Neural progenitor cell (in vitro differentiated cells): ENCODE measurements at regions not wholly inside any gene's neighbourhood (a gene's known extent, or its start where the extent isn't known, plus 50 kb on each side); places are given as distances from the start of the nearest gene placed in this dataset.

ENCODE experiments used
- DNase-seq: peaks from one replicate; pipeline ENCODE4 v3.0.0-alpha.2; 2016; ENCODE audit warnings: low spot score
- H2AFZ ChIP-seq: fragments of 200-600 bp; sonication (generic); replicated peaks from 2 replicates; pipeline ENCODE4 v1.6.1; 2016; ENCODE audit warnings: antibody characterized with exemption
- H3F3A ChIP-seq: fragments of 200-600 bp; sonication (generic); 2 replicates; pipeline ENCODE4 v1.6.1; 2016; ENCODE audit warnings: antibody characterized with exemption, low read depth
- H3K27ac ChIP-seq: fragments of 200-600 bp; sonication (generic); 2 replicates; pipeline ENCODE4 v1.5.1; 2016; ENCODE audit warnings: mild to moderate bottlenecking
- H3K27me3 ChIP-seq: fragments of 200-600 bp; sonication (generic); 2 replicates; pipeline ENCODE4 v1.6.1; 2016; ENCODE audit warnings: mild to moderate bottlenecking, moderate library complexity
- H3K36me3 ChIP-seq: fragments of 200-600 bp; sonication (generic); 2 replicates; pipeline ENCODE4 v1.5.1; 2016
- H3K4me1 ChIP-seq: fragments of 200-600 bp; sonication (generic); 2 replicates; pipeline ENCODE4 v1.6.1; 2016; ENCODE audit warnings: mixed run types
- H3K4me2 ChIP-seq: fragments of 200-600 bp; sonication (generic); 2 replicates; pipeline ENCODE4 v1.6.1; 2016
- H3K4me3 ChIP-seq: fragments of 200-600 bp; sonication (generic); 2 replicates; pipeline ENCODE4 v1.5.1; 2016
- H3K79me2 ChIP-seq: fragments of 200-600 bp; sonication (generic); 2 replicates; pipeline ENCODE4 v1.6.1; 2016; ENCODE audit warnings: low read depth
- H3K9ac ChIP-seq: fragments of 200-600 bp; sonication (generic); 2 replicates; pipeline ENCODE4 v1.6.1; 2016
- H3K9me3 ChIP-seq: fragments of 200-600 bp; sonication (generic); 2 replicates; pipeline ENCODE4 v1.5.1; 2016; ENCODE audit warnings: low read depth
- H4K20me1 ChIP-seq: fragments of 200-600 bp; sonication (generic); 2 replicates; pipeline ENCODE4 v1.6.1; 2016; ENCODE audit warnings: low read depth
- H3K27ac Mint-ChIP-seq: 3 replicates; pipeline ENCODE4 v1.8.0; 2021; ENCODE audit warnings: mixed read lengths
- H3K27me3 Mint-ChIP-seq: 2 replicates; pipeline ENCODE4 v1.8.0; 2022; ENCODE audit warnings: low read depth, mild to moderate bottlenecking, inconsistent platforms, moderate library complexity, mixed read lengths; ENCODE audit not compliant: insufficient read depth
- H3K36me3 Mint-ChIP-seq: 3 replicates; pipeline ENCODE4 v1.8.0; 2021; ENCODE audit warnings: mixed read lengths
- H3K4me1 Mint-ChIP-seq: 3 replicates; pipeline ENCODE4 v1.8.0; 2021; ENCODE audit warnings: mixed read lengths
- H3K4me3 Mint-ChIP-seq: 3 replicates; pipeline ENCODE4 v1.8.0; 2021; ENCODE audit warnings: mild to moderate bottlenecking, moderate library complexity, mixed read lengths
- H3K9me3 Mint-ChIP-seq: 3 replicates; pipeline ENCODE4 v1.8.0; 2020; ENCODE audit warnings: mixed read lengths
- EZH2 ChIP-seq: fragments of 200-600 bp; sonication (generic); IDR thresholded peaks from 2 replicates; pipeline ENCODE4 v1.6.1; 2017; ENCODE audit warnings: antibody characterized with exemption, mild to moderate bottlenecking, moderate library complexity
- EZH2phosphoT487 ChIP-seq: fragments of 200-600 bp; sonication (generic); IDR thresholded peaks from 2 replicates; pipeline ENCODE4 v1.6.1; 2017; ENCODE audit warnings: antibody characterized with exemption
- TF ChIP-seq, protein P1 (sequence below): fragments of 200-600 bp; sonication (generic); IDR thresholded peaks from 2 replicates; pipeline ENCODE4 v1.5.1; 2017; ENCODE audit warnings: antibody characterized with exemption, mild to moderate bottlenecking

- Histone ChIP-seq H3K4me3 (no peak overlapping the region), H3K9ac (no peak overlapping the region), H3K9me3 (no peaks in the 10 kb centered on the region), H4K20me1 (no peaks in the 10 kb centered on the region), H3K79me2 (no peaks in the 10 kb centered on the region), H3K36me3 (no peaks in the 10 kb centered on the region), H3K4me2 (no peak overlapping the region), H3K27me3 (no peaks in the 10 kb centered on the region), H3F3A (no peaks in the 10 kb centered on the region), H3K4me1 (no peaks in the 10 kb centered on the region), H2AFZ (no peak overlapping the region), H3K27ac (no peak overlapping the region)
- DNase-seq: no peak
- TF ChIP-seq EZH2phosphoT487 (no peak), EZH2 (no peak)
- TF ChIP-seq, protein P1, sequence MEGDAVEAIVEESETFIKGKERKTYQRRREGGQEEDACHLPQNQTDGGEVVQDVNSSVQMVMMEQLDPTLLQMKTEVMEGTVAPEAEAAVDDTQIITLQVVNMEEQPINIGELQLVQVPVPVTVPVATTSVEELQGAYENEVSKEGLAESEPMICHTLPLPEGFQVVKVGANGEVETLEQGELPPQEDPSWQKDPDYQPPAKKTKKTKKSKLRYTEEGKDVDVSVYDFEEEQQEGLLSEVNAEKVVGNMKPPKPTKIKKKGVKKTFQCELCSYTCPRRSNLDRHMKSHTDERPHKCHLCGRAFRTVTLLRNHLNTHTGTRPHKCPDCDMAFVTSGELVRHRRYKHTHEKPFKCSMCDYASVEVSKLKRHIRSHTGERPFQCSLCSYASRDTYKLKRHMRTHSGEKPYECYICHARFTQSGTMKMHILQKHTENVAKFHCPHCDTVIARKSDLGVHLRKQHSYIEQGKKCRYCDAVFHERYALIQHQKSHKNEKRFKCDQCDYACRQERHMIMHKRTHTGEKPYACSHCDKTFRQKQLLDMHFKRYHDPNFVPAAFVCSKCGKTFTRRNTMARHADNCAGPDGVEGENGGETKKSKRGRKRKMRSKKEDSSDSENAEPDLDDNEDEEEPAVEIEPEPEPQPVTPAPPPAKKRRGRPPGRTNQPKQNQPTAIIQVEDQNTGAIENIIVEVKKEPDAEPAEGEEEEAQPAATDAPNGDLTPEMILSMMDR: no peak
- Mint-ChIP-seq H3K4me3 (no peak overlapping the region), H3K27ac (no peak overlapping the region), H3K4me1 (peaks cover 8% of the 10 kb centered on the region), H3K36me3 (no peaks in the 10 kb centered on the region), H3K9me3 (no peaks in the 10 kb centered on the region), H3K27me3 (no peaks in the 10 kb centered on the region)
Measured at GRCh38 chr3:8329598-8329997, 172.0 kb upstream of the LMCD1 start.

DNA sequence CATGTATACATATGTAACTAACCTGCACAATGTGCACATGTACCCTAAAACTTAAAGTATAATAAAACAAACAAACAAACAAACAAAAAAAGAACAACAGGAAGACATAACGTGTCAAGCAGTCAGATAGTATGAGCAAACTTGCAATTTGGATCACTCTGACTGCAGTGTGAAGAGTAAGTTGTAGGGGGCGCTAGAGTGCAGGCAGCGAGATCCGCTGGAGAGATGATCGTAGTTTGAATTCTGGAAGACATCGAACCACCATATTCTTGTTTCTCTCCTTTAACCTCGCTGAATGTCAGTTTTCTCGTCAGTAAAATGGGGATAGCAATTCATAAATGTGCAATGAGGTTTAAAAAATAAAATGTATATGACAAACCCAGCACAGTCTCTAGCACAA is 165.2 kb upstream of the LMCD1 start:
- no peak overlapping the region for H3K9ac ChIP-seq
- Mint-ChIP-seq H3K27ac (no peak overlapping the region), H3K27me3 (no peaks in the 10 kb centered on the region), H3K4me1 (no peaks in the 10 kb centered on the region), H3K36me3 (no peaks in the 10 kb centered on the region), H3K4me3 (no peak overlapping the region), H3K9me3 (no peaks in the 10 kb centered on the region)
- H3K9me3 ChIP-seq: no peaks in the 10 kb centered on the region
- H3K4me2 ChIP-seq: no peak overlapping the region
- no peaks in the 10 kb centered on the region for H4K20me1 ChIP-seq
- no peaks in the 10 kb centered on the region for H3K79me2 ChIP-seq
- no peak overlapping the region for H2AFZ ChIP-seq
- no peak overlapping the region for H3K4me3 ChIP-seq
- DNase-seq: peak; percentile 19
- no peaks in the 10 kb centered on the region for H3K4me1 ChIP-seq
- TF ChIP-seq EZH2 (no peak), EZH2phosphoT487 (no peak)
- TF ChIP-seq, protein P1: peak; percentile 55
- H3K27me3 ChIP-seq: no peaks in the 10 kb centered on the region
- H3F3A ChIP-seq: no peaks in the 10 kb centered on the region
- no peaks in the 10 kb centered on the region for H3K36me3 ChIP-seq
- H3K27ac ChIP-seq: no peak overlapping the region

- no peak for DNase-seq
- H2AFZ ChIP-seq: no peak overlapping the region
- H3K4me2 ChIP-seq: no peak overlapping the region
- H3K4me3 ChIP-seq: no peak overlapping the region
- H3K9me3 ChIP-seq: no peaks in the 10 kb centered on the region
- Mint-ChIP-seq H3K9me3 (peaks cover 2% of the 10 kb centered on the region), H3K27ac (no peak overlapping the region), H3K4me1 (no peaks in the 10 kb centered on the region), H3K27me3 (peaks cover 2% of the 10 kb centered on the region), H3K36me3 (no peaks in the 10 kb centered on the region), H3K4me3 (no peak overlapping the region)
- H3F3A ChIP-seq: no peaks in the 10 kb centered on the region
- no peak overlapping the region for H3K27ac ChIP-seq
- no peaks in the 10 kb centered on the region for H3K79me2 ChIP-seq
- TF ChIP-seq EZH2phosphoT487: no peak
- TF ChIP-seq, protein P1: no peak
- no peak for TF ChIP-seq EZH2
- no peaks in the 10 kb centered on the region for H3K36me3 ChIP-seq
- H3K27me3 ChIP-seq: no peaks in the 10 kb centered on the region
- H4K20me1 ChIP-seq: no peaks in the 10 kb centered on the region
- H3K4me1 ChIP-seq: no peaks in the 10 kb centered on the region
- H3K9ac ChIP-seq: no peak overlapping the region
Measured at GRCh38 chr3:8338424-8338823, 163.2 kb upstream of the LMCD1 start.

- Mint-ChIP-seq H3K4me1 (no peaks in the 10 kb centered on the region), H3K9me3 (peaks cover 12% of the 10 kb centered on the region), H3K27ac (no peak overlapping the region), H3K36me3 (no peaks in the 10 kb centered on the region), H3K4me3 (no peak overlapping the region), H3K27me3 (peaks cover 2% of the 10 kb centered on the region)
- Histone ChIP-seq H3K27me3 (no peaks in the 10 kb centered on the region), H3K9ac (no peak overlapping the region), H3K36me3 (peaks cover 10% of the 10 kb centered on the region), H3K27ac (no peak overlapping the region), H3K4me1 (no peaks in the 10 kb centered on the region), H3K4me3 (no peak overlapping the region), H4K20me1 (no peaks in the 10 kb centered on the region), H3K79me2 (no peaks in the 10 kb centered on the region), H2AFZ (no peak overlapping the region), H3K4me2 (no peak overlapping the region), H3K9me3 (peaks cover 13% of the 10 kb centered on the region), H3F3A (no peaks in the 10 kb centered on the region)
- TF ChIP-seq EZH2phosphoT487 (no peak), EZH2 (no peak)
- TF ChIP-seq, protein P1: no peak
- no peak for DNase-seq
Measured at GRCh38 chr3:8341821-8342247, 159.8 kb upstream of the LMCD1 start.
